ENCODE measurements at regions not wholly inside any gene's neighbourhood (a gene's known extent, or its start where the extent isn't known, plus 50 kb on each side); places are given as distances from the start of the nearest gene placed in this dataset.

GRCh38 chr12:42776396-42776795 lies 186.8 kb upstream of the PRICKLE1 start:
- TF ChIP-seq EZH2 (IDR thresholded peaks at IDR 0.05; ENCODE audit: borderline replicate concordance) = no peak
- TF ChIP-seq CTCF (IDR thresholded peaks at IDR 0.05; ENCODE audit: poor library complexity) = no peak
- no peak for TF ChIP-seq EZH2phosphoT487 (IDR thresholded peaks at IDR 0.05; ENCODE audit: low read depth, severe bottlenecking, unreplicated experiment)
